ENCODE measurements at regions not wholly inside any gene's neighbourhood (a gene's known extent, or its start where the extent isn't known, plus 50 kb on each side); places are given as distances from the start of the nearest gene placed in this dataset.

DNA sequence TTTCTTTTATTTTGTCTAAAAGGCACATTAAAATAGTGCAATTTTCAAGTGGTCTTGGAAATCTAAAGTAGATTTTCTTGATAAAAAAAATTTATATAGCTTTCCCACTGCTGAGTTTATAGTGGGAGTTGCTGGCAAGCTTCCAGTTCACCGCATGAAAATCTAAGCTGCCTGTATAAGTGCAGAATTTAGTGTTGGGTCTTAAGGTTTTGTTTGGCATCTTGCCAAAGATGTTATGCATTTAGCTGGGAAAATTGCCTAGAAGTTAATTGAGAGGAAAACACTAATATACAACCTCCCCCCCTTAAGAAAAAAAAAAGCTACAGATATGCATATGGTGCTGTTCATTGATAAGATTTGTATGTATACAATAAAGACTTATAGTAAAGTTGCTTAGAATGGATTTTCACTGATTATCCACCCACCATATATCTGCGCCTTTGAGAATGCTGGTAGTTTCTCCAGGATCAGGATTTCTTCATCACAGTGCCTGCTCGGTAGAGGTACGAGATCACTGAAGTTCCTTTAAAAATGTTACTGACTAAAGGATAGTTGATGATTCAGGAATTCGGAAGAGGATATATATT is 803.2 kb upstream of the POU3F3 start:
- CTCF ChIA-PET = no interaction called here

More for the DNA sequence above, 803.2 kb upstream of the POU3F3 start:
- H3K9ac ChIP-seq = no peak overlapping the region
- DNase-seq = no peak
- no peaks in the 10 kb centered on the region for H3K9me2 ChIP-seq
- H4K20me1 ChIP-seq (ENCODE audit: insufficient read depth) = no peaks in the 10 kb centered on the region
- peak overlapping the region; percentile 59; the same call in 1 of the 2 replicates for H3K4me2 ChIP-seq
- H3K27me3 ChIP-seq (ENCODE audit: insufficient read depth) = no peaks in the 10 kb centered on the region
- no peaks in the 10 kb centered on the region for H3K9me3 ChIP-seq
- no peaks in the 10 kb centered on the region for H3F3A ChIP-seq (replicated peaks; ENCODE audit: insufficient read depth)
- H3K79me2 ChIP-seq (ENCODE audit: insufficient read depth) = no peaks in the 10 kb centered on the region
- no peak overlapping the region for H3K4me3 ChIP-seq (ENCODE audit: low read depth in 2 of 2, low read length in 1 of 2)
- TF ChIP-seq YY1 (IDR thresholded peaks at IDR 0.05; ENCODE audit: low read depth) (no peak), RFX5 (IDR thresholded peaks at IDR 0.05; ENCODE audit: low read length) (no peak), FOXJ3 (CRISPR knock-in tag; IDR thresholded peaks at IDR 0.05) (no peak), MXI1 (IDR thresholded peaks at IDR 0.05; ENCODE audit: low read depth, low read length) (no peak), NRF1 (IDR thresholded peaks at IDR 0.05; ENCODE audit: low read depth, low read length) (no peak), ELF1 (IDR thresholded peaks at IDR 0.05) (no peak), TAF1 (IDR thresholded peaks at IDR 0.05; ENCODE audit: borderline replicate concordance, low read depth, low read length) (no peak), EZH2phosphoT487 (IDR thresholded peaks at IDR 0.05; ENCODE audit: borderline replicate concordance, low read depth) (no peak), RCOR1 (IDR thresholded peaks at IDR 0.05; ENCODE audit: low read length) (no peak), TCF12 (IDR thresholded peaks at IDR 0.05) (no peak), MEF2A (IDR thresholded peaks at IDR 0.05; ENCODE audit: borderline replicate concordance, low read depth) (no peak), FOSL2 (IDR thresholded peaks at IDR 0.05; ENCODE audit: borderline replicate concordance, low read depth) (no peak), TEAD4 (IDR thresholded peaks at IDR 0.05; ENCODE audit: borderline replicate concordance, insufficient read depth) (no peak)
- TF ChIP-seq, protein P1, sequence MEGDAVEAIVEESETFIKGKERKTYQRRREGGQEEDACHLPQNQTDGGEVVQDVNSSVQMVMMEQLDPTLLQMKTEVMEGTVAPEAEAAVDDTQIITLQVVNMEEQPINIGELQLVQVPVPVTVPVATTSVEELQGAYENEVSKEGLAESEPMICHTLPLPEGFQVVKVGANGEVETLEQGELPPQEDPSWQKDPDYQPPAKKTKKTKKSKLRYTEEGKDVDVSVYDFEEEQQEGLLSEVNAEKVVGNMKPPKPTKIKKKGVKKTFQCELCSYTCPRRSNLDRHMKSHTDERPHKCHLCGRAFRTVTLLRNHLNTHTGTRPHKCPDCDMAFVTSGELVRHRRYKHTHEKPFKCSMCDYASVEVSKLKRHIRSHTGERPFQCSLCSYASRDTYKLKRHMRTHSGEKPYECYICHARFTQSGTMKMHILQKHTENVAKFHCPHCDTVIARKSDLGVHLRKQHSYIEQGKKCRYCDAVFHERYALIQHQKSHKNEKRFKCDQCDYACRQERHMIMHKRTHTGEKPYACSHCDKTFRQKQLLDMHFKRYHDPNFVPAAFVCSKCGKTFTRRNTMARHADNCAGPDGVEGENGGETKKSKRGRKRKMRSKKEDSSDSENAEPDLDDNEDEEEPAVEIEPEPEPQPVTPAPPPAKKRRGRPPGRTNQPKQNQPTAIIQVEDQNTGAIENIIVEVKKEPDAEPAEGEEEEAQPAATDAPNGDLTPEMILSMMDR (IDR thresholded peaks at IDR 0.05) = no peak
- TF ChIP-seq, protein P2, sequence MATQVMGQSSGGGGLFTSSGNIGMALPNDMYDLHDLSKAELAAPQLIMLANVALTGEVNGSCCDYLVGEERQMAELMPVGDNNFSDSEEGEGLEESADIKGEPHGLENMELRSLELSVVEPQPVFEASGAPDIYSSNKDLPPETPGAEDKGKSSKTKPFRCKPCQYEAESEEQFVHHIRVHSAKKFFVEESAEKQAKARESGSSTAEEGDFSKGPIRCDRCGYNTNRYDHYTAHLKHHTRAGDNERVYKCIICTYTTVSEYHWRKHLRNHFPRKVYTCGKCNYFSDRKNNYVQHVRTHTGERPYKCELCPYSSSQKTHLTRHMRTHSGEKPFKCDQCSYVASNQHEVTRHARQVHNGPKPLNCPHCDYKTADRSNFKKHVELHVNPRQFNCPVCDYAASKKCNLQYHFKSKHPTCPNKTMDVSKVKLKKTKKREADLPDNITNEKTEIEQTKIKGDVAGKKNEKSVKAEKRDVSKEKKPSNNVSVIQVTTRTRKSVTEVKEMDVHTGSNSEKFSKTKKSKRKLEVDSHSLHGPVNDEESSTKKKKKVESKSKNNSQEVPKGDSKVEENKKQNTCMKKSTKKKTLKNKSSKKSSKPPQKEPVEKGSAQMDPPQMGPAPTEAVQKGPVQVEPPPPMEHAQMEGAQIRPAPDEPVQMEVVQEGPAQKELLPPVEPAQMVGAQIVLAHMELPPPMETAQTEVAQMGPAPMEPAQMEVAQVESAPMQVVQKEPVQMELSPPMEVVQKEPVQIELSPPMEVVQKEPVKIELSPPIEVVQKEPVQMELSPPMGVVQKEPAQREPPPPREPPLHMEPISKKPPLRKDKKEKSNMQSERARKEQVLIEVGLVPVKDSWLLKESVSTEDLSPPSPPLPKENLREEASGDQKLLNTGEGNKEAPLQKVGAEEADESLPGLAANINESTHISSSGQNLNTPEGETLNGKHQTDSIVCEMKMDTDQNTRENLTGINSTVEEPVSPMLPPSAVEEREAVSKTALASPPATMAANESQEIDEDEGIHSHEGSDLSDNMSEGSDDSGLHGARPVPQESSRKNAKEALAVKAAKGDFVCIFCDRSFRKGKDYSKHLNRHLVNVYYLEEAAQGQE (IDR thresholded peaks at IDR 0.05; ENCODE audit: low read depth, low read length) = no peak
- TF ChIP-seq, protein P3, sequence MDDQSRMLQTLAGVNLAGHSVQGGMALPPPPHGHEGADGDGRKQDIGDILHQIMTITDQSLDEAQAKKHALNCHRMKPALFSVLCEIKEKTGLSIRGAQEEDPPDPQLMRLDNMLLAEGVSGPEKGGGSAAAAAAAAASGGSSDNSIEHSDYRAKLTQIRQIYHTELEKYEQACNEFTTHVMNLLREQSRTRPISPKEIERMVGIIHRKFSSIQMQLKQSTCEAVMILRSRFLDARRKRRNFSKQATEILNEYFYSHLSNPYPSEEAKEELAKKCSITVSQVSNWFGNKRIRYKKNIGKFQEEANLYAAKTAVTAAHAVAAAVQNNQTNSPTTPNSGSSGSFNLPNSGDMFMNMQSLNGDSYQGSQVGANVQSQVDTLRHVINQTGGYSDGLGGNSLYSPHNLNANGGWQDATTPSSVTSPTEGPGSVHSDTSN (IDR thresholded peaks at IDR 0.05) = no peak
- TF ChIP-seq, protein P4, sequence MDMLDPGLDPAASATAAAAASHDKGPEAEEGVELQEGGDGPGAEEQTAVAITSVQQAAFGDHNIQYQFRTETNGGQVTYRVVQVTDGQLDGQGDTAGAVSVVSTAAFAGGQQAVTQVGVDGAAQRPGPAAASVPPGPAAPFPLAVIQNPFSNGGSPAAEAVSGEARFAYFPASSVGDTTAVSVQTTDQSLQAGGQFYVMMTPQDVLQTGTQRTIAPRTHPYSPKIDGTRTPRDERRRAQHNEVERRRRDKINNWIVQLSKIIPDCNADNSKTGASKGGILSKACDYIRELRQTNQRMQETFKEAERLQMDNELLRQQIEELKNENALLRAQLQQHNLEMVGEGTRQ (IDR thresholded peaks at IDR 0.05; ENCODE audit: borderline replicate concordance, low read depth, low read length) = no peak
- no peaks in the 10 kb centered on the region for H3K36me3 ChIP-seq (replicated peaks in 1 of 2; ENCODE audit: control insufficient read depth in 1 of 2, insufficient read depth in 2 of 2, low read length in 1 of 2)
- no peak overlapping the region for H2AFZ ChIP-seq (ENCODE audit: low read depth)
- 28% methylated on average over 5 of the region's 5 CpGs for WGBS (ENCODE audit: low lambda C conversion rate)
- H3K4me1 ChIP-seq (ENCODE audit: control insufficient read depth in 1 of 2, insufficient read depth in 2 of 2, low read depth in 1 of 2, low read length in 1 of 2) = no peaks in the 10 kb centered on the region
- POLR2A ChIA-PET = no interaction called here
- H3K27ac ChIP-seq (ENCODE audit: low read depth in 2 of 2, low read length in 1 of 2) = no peak overlapping the region
